ENCODE measurements at regions not wholly inside any gene's neighbourhood (a gene's known extent, or its start where the extent isn't known, plus 50 kb on each side); places are given as distances from the start of the nearest gene placed in this dataset.

GRCh38 chr10:69751214-69751613 is 50.5 kb upstream of the COL13A1 start:
- Histone ChIP-seq H4K20me1 (ENCODE audit: insufficient read depth, low read length) (no peaks in the 10 kb centered on the region), H3K9ac (ENCODE audit: insufficient read depth, low read depth, low read length) (no peak overlapping the region), H2AFZ (ENCODE audit: low read length) (no peak overlapping the region), H3K4me3 (replicated peaks in 1 of 3; ENCODE audit: insufficient read depth in 1 of 3, low read depth in 2 of 3, low read length in 3 of 3) (no peak overlapping the region), H3K4me2 (ENCODE audit: low read depth, low read length) (no peak overlapping the region), H3K9me3 (ENCODE audit: low read length) (no peaks in the 10 kb centered on the region), H3K27me3 (ENCODE audit: control insufficient read depth in 1 of 2, insufficient read depth in 2 of 2, low read length in 2 of 2) (peaks cover 0 to 46% of the 10 kb centered on the region in 2 experiments; a peak in 3 of 5 replicates), H3K27ac (ENCODE audit: extremely low read length, insufficient read depth, low read length) (no peak overlapping the region), H3K79me2 (ENCODE audit: insufficient read depth, low read length) (no peaks in the 10 kb centered on the region), H3K4me1 (ENCODE audit: insufficient read depth, low read length) (no peaks in the 10 kb centered on the region), H3K36me3 (replicated peaks in 1 of 2; ENCODE audit: control insufficient read depth in 1 of 2, insufficient read depth in 2 of 2, low read length in 2 of 2) (no peaks in the 10 kb centered on the region)
- POLR2A ChIA-PET: no interaction called here
- DNase-seq (ENCODE audit: low spot score) (no peak), ATAC-seq (no peak), FAIRE-seq (no peak)
- WGBS (ENCODE audit: low lambda C conversion rate): 0% methylated on average over 3 of the region's 4 CpGs
- in situ Hi-C loops (cut with HindIII; ENCODE audit: extremely low pct_ligation_motif_present, low pct_unique_long_range_greater_than_20kb): no loop called here
- TF ChIP-seq ZBTB46 (CRISPR knock-in tag; IDR thresholded peaks at IDR 0.05; ENCODE audit: borderline replicate concordance) (no peak), ZNF543 (CRISPR knock-in tag; IDR thresholded peaks at IDR 0.05) (no peak), ZC3H13 (CRISPR knock-in tag; IDR thresholded peaks at IDR 0.05) (no peak), ZNF768 (CRISPR knock-in tag; IDR thresholded peaks at IDR 0.05) (no peak), ZNF232 (CRISPR knock-in tag; IDR thresholded peaks at IDR 0.05; ENCODE audit: borderline replicate concordance) (no peak), MXD3 (CRISPR knock-in tag; IDR thresholded peaks at IDR 0.05) (no peak), GMEB1 (CRISPR knock-in tag; IDR thresholded peaks at IDR 0.05; ENCODE audit: borderline replicate concordance) (no peak), SMARCE1 (IDR thresholded peaks at IDR 0.05; ENCODE audit: borderline replicate concordance) (no peak), KIAA2018 (CRISPR knock-in tag; IDR thresholded peaks at IDR 0.05; ENCODE audit: borderline replicate concordance) (no peak), TARDBP (CRISPR knock-in tag; IDR thresholded peaks at IDR 0.05) (no peak), HMG20A (CRISPR knock-in tag; IDR thresholded peaks at IDR 0.05; ENCODE audit: borderline replicate concordance) (no peak), HOXD1 (CRISPR knock-in tag; IDR thresholded peaks at IDR 0.05) (no peak), KDM4B (CRISPR knock-in tag; IDR thresholded peaks at IDR 0.05) (no peak)
- CTCF ChIA-PET (ENCODE audit: low intra/inter-chr PET ratio, low total read pairs): no interaction called here
- intact Hi-C loops (cut with micrococcal nuclease; ENCODE audit: unreplicated experiment): no loop called here
- BruUV-seq (replicated peaks): no TSS peak
